ENCODE measurements at regions not wholly inside any gene's neighbourhood (a gene's known extent, or its start where the extent isn't known, plus 50 kb on each side); places are given as distances from the start of the nearest gene placed in this dataset.
"Not testable (repeated sequence)": the region's sequence is repeated elsewhere in the genome, so short reads cannot be mapped to it uniquely, and the experiment has no call there.

- no peak for ATAC-seq
These were observed 300.7 kb downstream of the KLF12 start for GRCh38 chr13:73833325-73834070.

GRCh38 chr13:73832825-73833224, 301.4 kb downstream of the KLF12 start:
- ATAC-seq, result no peak

GRCh38 chr13:73832128-73832588, 302.0 kb downstream of the KLF12 start:
- no peak for ATAC-seq

GRCh38 chr13:73829416-73829815, 304.8 kb downstream of the KLF12 start:
- ATAC-seq, result no peak

- no peak for ATAC-seq
These were observed 305.4 kb downstream of the KLF12 start for GRCh38 chr13:73828811-73829210.

GRCh38 chr13:73827434-73827833, 306.8 kb downstream of the KLF12 start:
- no peak for ATAC-seq

GRCh38 chr13:73825143-73825542, 309.1 kb downstream of the KLF12 start:
- no peak for ATAC-seq

- peak; percentile 60 to 65 for ATAC-seq
These were observed 311.3 kb downstream of the KLF12 start for GRCh38 chr13:73822668-73823592.

- no peak for ATAC-seq
These were observed 313.5 kb downstream of the KLF12 start for GRCh38 chr13:73820688-73821087.

- ATAC-seq, result no peak
These were observed 313.9 kb downstream of the KLF12 start for GRCh38 chr13:73820285-73820684.

GRCh38 chr13:73819711-73820110, 314.5 kb downstream of the KLF12 start:
- ATAC-seq, result no peak

- peak; percentile 48 to 55 for ATAC-seq
These were observed 317.5 kb downstream of the KLF12 start for GRCh38 chr13:73816702-73817101.

GRCh38 chr13:73815796-73816195, 318.4 kb downstream of the KLF12 start:
- no peak for ATAC-seq

GRCh38 chr13:73810647-73811046, 323.6 kb downstream of the KLF12 start:
- no peak for ATAC-seq

GRCh38 chr13:73809561-73809960, 324.6 kb downstream of the KLF12 start:
- no peak for ATAC-seq

- ATAC-seq, result no peak
These were observed 325.9 kb downstream of the KLF12 start for GRCh38 chr13:73808318-73808717.

GRCh38 chr13:73805326-73805958, 328.8 kb downstream of the KLF12 start:
- ATAC-seq, result not testable (repeated sequence)

- ATAC-seq, result no peak
These were observed 330.2 kb downstream of the KLF12 start for GRCh38 chr13:73803997-73804396.

GRCh38 chr13:73800011-73800410, 334.2 kb downstream of the KLF12 start:
- no peak for ATAC-seq

GRCh38 chr13:73794755-73795154, 339.4 kb downstream of the KLF12 start:
- ATAC-seq, result no peak

GRCh38 chr13:73793361-73793760, 340.8 kb downstream of the KLF12 start:
- no peak for ATAC-seq

- no peak for ATAC-seq
These were observed 341.4 kb downstream of the KLF12 start for GRCh38 chr13:73792796-73793195.
